ENCODE measurements at regions not wholly inside any gene's neighbourhood (a gene's known extent, or its start where the extent isn't known, plus 50 kb on each side); places are given as distances from the start of the nearest gene placed in this dataset.

DNA sequence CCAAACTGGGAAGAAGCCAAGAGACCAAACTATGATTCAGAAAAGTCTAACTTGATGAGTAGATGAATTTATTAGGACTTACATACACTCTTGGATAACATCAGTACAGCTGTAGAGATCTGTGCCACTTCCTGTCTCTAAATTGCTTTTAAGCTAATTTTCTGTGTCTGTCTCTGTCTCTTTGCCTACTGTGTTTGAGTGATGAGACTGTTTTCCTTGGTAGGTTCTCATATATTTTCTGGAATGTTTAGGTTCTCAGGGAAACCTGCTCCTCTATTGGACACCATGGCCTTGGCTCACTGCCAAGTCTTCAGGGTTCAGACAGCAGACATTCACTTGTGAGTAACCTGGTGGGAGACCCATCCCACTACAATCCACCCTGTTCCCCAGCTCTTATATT is 103.5 kb upstream of the KIF2B start:
- TF ChIP-seq EP300 (IDR thresholded peaks at IDR 0.05; ENCODE audit: borderline replicate concordance) (no peak), NFIC (IDR thresholded peaks at IDR 0.05) (no peak), TCF12 (IDR thresholded peaks at IDR 0.05; ENCODE audit: low read depth) (no peak), REST (IDR thresholded peaks at IDR 0.05; ENCODE audit: low read depth) (no peak), TEAD4 (IDR thresholded peaks at IDR 0.05) (no peak), TAF1 (IDR thresholded peaks at IDR 0.05; ENCODE audit: low read depth) (no peak), USF1 (IDR thresholded peaks at IDR 0.05) (no peak), YY1 (IDR thresholded peaks at IDR 0.05; ENCODE audit: low read depth) (no peak), CEBPB (IDR thresholded peaks at IDR 0.05) (no peak), EGR1 (IDR thresholded peaks at IDR 0.05) (no peak), ZBTB7A (IDR thresholded peaks at IDR 0.05; ENCODE audit: low read depth) (no peak), RAD21 (IDR thresholded peaks at IDR 0.05; ENCODE audit: low read depth) (no peak), FOXM1 (IDR thresholded peaks at IDR 0.05; ENCODE audit: borderline replicate concordance, low read depth) (no peak), CREB1 (IDR thresholded peaks at IDR 0.05; ENCODE audit: low read depth) (no peak)
- TF ChIP-seq, protein P1, sequence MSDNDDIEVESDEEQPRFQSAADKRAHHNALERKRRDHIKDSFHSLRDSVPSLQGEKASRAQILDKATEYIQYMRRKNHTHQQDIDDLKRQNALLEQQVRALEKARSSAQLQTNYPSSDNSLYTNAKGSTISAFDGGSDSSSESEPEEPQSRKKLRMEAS (IDR thresholded peaks at IDR 0.05): no peak

DNA sequence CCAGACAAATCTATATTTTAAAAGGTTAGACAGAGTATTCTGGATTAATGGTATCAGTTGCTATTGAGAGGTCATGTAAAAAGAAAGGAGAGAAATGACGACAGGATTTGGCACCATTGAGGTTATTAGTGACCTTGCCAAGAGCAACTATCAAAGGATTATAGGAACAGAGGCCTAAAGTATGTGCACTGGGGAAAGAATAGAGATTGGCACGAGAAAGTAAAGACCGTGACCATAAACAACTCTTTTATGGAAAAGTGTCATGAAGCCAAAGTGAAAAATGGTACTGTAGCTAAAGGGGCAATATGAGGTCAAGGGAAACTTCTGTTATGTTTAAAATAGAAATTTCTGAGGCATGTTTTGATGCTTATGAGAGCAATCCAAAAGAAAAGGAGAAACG is 115.2 kb upstream of the KIF2B start:
- TF ChIP-seq CEBPB (IDR thresholded peaks at IDR 0.05) (no peak), TEAD4 (IDR thresholded peaks at IDR 0.05) (no peak), FOXM1 (IDR thresholded peaks at IDR 0.05; ENCODE audit: borderline replicate concordance, low read depth) (no peak), REST (IDR thresholded peaks at IDR 0.05; ENCODE audit: low read depth) (no peak), EGR1 (IDR thresholded peaks at IDR 0.05) (no peak), TAF1 (IDR thresholded peaks at IDR 0.05; ENCODE audit: low read depth) (no peak), YY1 (IDR thresholded peaks at IDR 0.05; ENCODE audit: low read depth) (no peak), USF1 (IDR thresholded peaks at IDR 0.05) (no peak), EP300 (IDR thresholded peaks at IDR 0.05; ENCODE audit: borderline replicate concordance) (no peak), ZBTB7A (IDR thresholded peaks at IDR 0.05; ENCODE audit: low read depth) (no peak), RAD21 (IDR thresholded peaks at IDR 0.05; ENCODE audit: low read depth) (no peak), NFIC (IDR thresholded peaks at IDR 0.05) (no peak), TCF12 (IDR thresholded peaks at IDR 0.05; ENCODE audit: low read depth) (no peak), CREB1 (IDR thresholded peaks at IDR 0.05; ENCODE audit: low read depth) (no peak)
- TF ChIP-seq, protein P1 (IDR thresholded peaks at IDR 0.05): no peak

- TF ChIP-seq EP300 (IDR thresholded peaks at IDR 0.05; ENCODE audit: borderline replicate concordance) (no peak), YY1 (IDR thresholded peaks at IDR 0.05; ENCODE audit: low read depth) (no peak), TEAD4 (IDR thresholded peaks at IDR 0.05) (no peak), REST (IDR thresholded peaks at IDR 0.05; ENCODE audit: low read depth) (no peak), CREB1 (IDR thresholded peaks at IDR 0.05; ENCODE audit: low read depth) (no peak), TAF1 (IDR thresholded peaks at IDR 0.05; ENCODE audit: low read depth) (no peak), FOXM1 (IDR thresholded peaks at IDR 0.05; ENCODE audit: borderline replicate concordance, low read depth) (no peak), USF1 (IDR thresholded peaks at IDR 0.05) (no peak)
- TF ChIP-seq, protein P1 (IDR thresholded peaks at IDR 0.05): no peak
Measured at GRCh38 chr17:53696286-53696685, 126.4 kb upstream of the KIF2B start.

- TF ChIP-seq YY1 (IDR thresholded peaks at IDR 0.05; ENCODE audit: low read depth): no peak
- TF ChIP-seq NFIC (IDR thresholded peaks at IDR 0.05): no peak
- TF ChIP-seq RAD21 (IDR thresholded peaks at IDR 0.05; ENCODE audit: low read depth): no peak
- no peak for TF ChIP-seq ZBTB7A (IDR thresholded peaks at IDR 0.05; ENCODE audit: low read depth)
- TF ChIP-seq REST (IDR thresholded peaks at IDR 0.05; ENCODE audit: low read depth): no peak
- TF ChIP-seq, protein P1 (IDR thresholded peaks at IDR 0.05): no peak
- TF ChIP-seq CEBPB (IDR thresholded peaks at IDR 0.05): no peak
- no peak for TF ChIP-seq EGR1 (IDR thresholded peaks at IDR 0.05)
- TF ChIP-seq TEAD4 (IDR thresholded peaks at IDR 0.05): no peak
- TF ChIP-seq TCF12 (IDR thresholded peaks at IDR 0.05; ENCODE audit: low read depth): no peak
- no peak for TF ChIP-seq FOXM1 (IDR thresholded peaks at IDR 0.05; ENCODE audit: borderline replicate concordance, low read depth)
- TF ChIP-seq USF1 (IDR thresholded peaks at IDR 0.05): no peak
Measured at GRCh38 chr17:53687324-53687723, 135.4 kb upstream of the KIF2B start.

Data from Ishikawa (cell line).